Nucleus accumbens (tissue), 56 donors: ENCODE measurements at regions not wholly inside any gene's neighbourhood (a gene's known extent, or its start where the extent isn't known, plus 50 kb on each side); places are given as distances from the start of the nearest gene placed in this dataset.
"Not testable (repeated sequence)": the region's sequence is repeated elsewhere in the genome, so short reads cannot be mapped to it uniquely, and the experiment has no call there.

ENCODE experiments used
- DNase-seq, 56 donors: peaks; one replicate each; lab custom pipeline; 2025; lab: John Stamatoyannopoulos, UW

DNA sequence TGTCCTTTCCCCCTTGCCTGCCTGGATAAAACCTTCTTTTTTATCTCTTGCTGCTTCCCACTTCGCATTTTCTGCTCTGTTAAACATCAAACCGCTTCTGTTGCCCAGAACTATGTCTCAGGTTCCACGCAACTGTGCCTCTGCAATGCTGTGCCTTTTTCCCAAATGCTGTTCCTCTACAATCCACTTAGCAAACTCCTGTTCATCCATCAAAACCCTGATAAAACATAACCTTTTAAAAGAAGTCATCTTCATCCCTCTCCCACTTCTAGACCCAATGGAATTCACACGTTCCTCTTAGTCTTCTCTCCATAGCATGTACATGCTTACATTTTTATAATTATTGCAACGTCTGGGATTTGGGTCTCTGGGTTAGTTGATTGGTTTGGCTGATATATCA, 111.9 kb upstream of the RRN3 start:
- not testable (repeated sequence) for DNase-seq

DNA sequence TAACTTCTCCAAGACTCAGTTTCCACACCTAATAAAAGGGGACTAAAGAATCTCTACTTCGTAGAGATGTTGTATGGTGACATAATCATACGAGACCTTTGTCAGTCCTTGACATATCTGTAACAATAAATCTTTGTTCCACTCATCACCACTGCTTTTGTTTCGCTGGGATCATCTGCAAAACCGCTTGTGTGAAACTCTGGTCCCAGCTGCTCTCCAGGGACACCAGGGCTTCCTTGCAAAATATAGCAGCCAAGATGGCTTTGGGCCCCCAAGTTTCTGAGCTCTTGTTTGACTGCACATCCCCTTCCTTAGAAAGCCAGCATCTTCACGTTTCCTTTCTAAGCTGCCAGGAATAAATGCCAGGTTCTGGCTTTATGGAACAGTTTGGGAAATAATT, 110.5 kb upstream of the RRN3 start:
- not testable (repeated sequence) for DNase-seq

- not testable (repeated sequence) for DNase-seq
Measured at GRCh38 chr16:15192813-15193212, 98.7 kb upstream of the RRN3 start.

DNA sequence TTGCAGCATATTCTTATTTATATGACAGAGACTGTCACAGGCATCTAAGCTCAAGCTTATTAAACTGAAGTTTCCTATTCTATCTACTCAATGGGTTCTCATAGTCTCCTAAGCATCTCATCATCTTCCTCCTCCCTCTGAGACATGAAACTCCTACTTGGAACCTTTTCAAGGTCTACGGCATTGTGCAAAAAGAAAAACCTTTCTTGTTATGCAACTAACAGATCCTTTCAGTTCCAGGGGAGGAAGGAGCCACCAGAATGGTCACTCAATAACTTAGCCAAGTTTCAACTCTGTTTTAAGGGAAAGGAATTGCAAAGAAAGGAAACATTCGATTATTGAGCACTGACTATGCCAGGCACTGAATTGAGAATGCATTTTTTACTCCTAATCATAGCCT, 98.1 kb upstream of the RRN3 start:
- not testable (repeated sequence) for DNase-seq

- DNase-seq = not testable (repeated sequence)
Measured at GRCh38 chr16:15189478-15189877, 95.4 kb upstream of the RRN3 start.
